ENCODE measurements at regions not wholly inside any gene's neighbourhood (a gene's known extent, or its start where the extent isn't known, plus 50 kb on each side); places are given as distances from the start of the nearest gene placed in this dataset.

GRCh38 chr12:82029936-82030335 lies 270.8 kb upstream of the PPFIA2 start:
- TF ChIP-seq REST (IDR thresholded peaks at IDR 0.05) (no peak), YY1 (IDR thresholded peaks at IDR 0.05) (no peak), JUND (IDR thresholded peaks at IDR 0.05) (no peak), RAD21 (IDR thresholded peaks at IDR 0.05) (no peak), FOXA1 (IDR thresholded peaks at IDR 0.05) (no peak), TAF1 (conservative IDR thresholded peaks at IDR 0.05) (no peak), ATF3 (IDR thresholded peaks at IDR 0.05) (no peak), CTCF (IDR thresholded peaks at IDR 0.05; ENCODE audit: low read depth, low read length, missing input control) (no peak), GABPA (IDR thresholded peaks at IDR 0.05 in 1 of 2, conservative IDR thresholded peaks at IDR 0.05 in 1 of 2) (no peak), SP1 (IDR thresholded peaks at IDR 0.05) (no peak), EGR1 (IDR thresholded peaks at IDR 0.05; ENCODE audit: low read depth in 2 of 2) (no peak), ZBTB33 (IDR thresholded peaks at IDR 0.05) (no peak), NR2F2 (IDR thresholded peaks at IDR 0.05) (no peak), RXRA (IDR thresholded peaks at IDR 0.05) (no peak), HNF4A (conservative IDR thresholded peaks at IDR 0.05) (no peak)
- Histone ChIP-seq H3K27me3 (ENCODE audit: control insufficient read depth in 4 of 4, insufficient read depth in 4 of 4, low read length in 3 of 4) (no peaks in the 10 kb centered on the region), H3K9me3 (ENCODE audit: control insufficient read depth in 4 of 4, low read length in 3 of 4) (peaks cover 0 to 2% (median 1%) of the 10 kb centered on the region in 4 donors), H3K9ac (ENCODE audit: low read depth in 1 of 2, low read length in 2 of 2) (no peak overlapping the region), H3K36me3 (ENCODE audit: control insufficient read depth in 4 of 4, insufficient read depth in 3 of 4, low read depth in 1 of 4, low read length in 3 of 4) (no peaks in the 10 kb centered on the region), H3K27ac (ENCODE audit: low read depth in 1 of 2, low read length in 2 of 2) (no peak overlapping the region), H3K4me1 (ENCODE audit: control insufficient read depth in 4 of 4, insufficient read depth in 4 of 4, low read length in 3 of 4) (no peaks in the 10 kb centered on the region), H3K4me3 (ENCODE audit: low read depth in 1 of 3, low read length in 3 of 3) (no peak overlapping the region)
- DNase-seq (ENCODE audit: low spot score), result no peak
- 67% methylated on average over 1 of the region's 1 CpG for WGBS

- TF ChIP-seq TAF1 (conservative IDR thresholded peaks at IDR 0.05) (no peak), HNF4A (conservative IDR thresholded peaks at IDR 0.05) (no peak), MAX (IDR thresholded peaks at IDR 0.05) (no peak), SP1 (IDR thresholded peaks at IDR 0.05) (no peak), ZBTB33 (IDR thresholded peaks at IDR 0.05) (no peak), FOXA1 (IDR thresholded peaks at IDR 0.05) (no peak), HNF4G (IDR thresholded peaks at IDR 0.05) (no peak), CTCF (IDR thresholded peaks at IDR 0.05; ENCODE audit: low read depth, low read length, missing input control) (no peak)
- no peak overlapping the region for H3K9ac ChIP-seq (ENCODE audit: low read depth in 1 of 2, low read length in 2 of 2)
- no peak overlapping the region for H3K27ac ChIP-seq (ENCODE audit: low read depth in 1 of 2, low read length in 2 of 2)
- H3K9me3 ChIP-seq (ENCODE audit: control insufficient read depth in 4 of 4, low read length in 3 of 4), result peaks cover 0 to under 1% (median 0%) of the 10 kb centered on the region in 4 donors
- DNase-seq (ENCODE audit: low spot score), result no peak
- no peaks in the 10 kb centered on the region for H3K27me3 ChIP-seq (ENCODE audit: control insufficient read depth in 4 of 4, insufficient read depth in 4 of 4, low read length in 3 of 4)
- no peaks in the 10 kb centered on the region for H3K4me1 ChIP-seq (ENCODE audit: control insufficient read depth in 4 of 4, insufficient read depth in 4 of 4, low read length in 3 of 4)
- no peak overlapping the region for H3K4me3 ChIP-seq (ENCODE audit: low read depth in 1 of 3, low read length in 3 of 3)
- WGBS, result 76% methylated on average over 1 of the region's 1 CpG
- no peaks in the 10 kb centered on the region for H3K36me3 ChIP-seq (ENCODE audit: control insufficient read depth in 4 of 4, insufficient read depth in 3 of 4, low read depth in 1 of 4, low read length in 3 of 4)
Measured at GRCh38 chr12:82028772-82029171, 269.6 kb upstream of the PPFIA2 start.
